ENCODE measurements at regions not wholly inside any gene's neighbourhood (a gene's known extent, or its start where the extent isn't known, plus 50 kb on each side); places are given as distances from the start of the nearest gene placed in this dataset.

DNA sequence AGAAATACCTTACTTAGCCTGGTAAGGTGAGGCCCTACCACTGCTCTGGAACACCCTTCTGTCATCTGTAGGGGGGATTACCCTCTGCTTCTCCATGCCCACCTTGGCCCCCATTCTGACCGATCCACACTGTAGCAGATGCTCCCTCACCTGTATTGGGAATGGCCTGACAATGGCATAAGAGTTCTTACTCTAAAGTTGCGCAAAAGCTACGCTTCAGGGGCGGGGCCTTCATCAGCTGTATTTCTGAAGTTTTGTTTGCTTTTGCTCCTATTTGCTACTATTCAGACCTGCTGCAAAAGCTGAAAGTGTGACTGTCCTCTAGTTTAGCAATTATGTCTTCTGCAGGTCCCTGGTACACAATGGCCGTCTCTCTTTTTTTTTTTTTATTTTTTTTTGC, 252.6 kb downstream of the TLE3 start:
- no peak overlapping the region for H2AFZ ChIP-seq (ENCODE audit: low read length)
- no peaks in the 10 kb centered on the region for H3K27me3 ChIP-seq (ENCODE audit: low read length)
- no peak overlapping the region for H3K4me2 ChIP-seq (ENCODE audit: low read depth, low read length, poor library complexity, severe bottlenecking)
- no peak overlapping the region for H3K4me3 ChIP-seq (ENCODE audit: low read length)
- no peak overlapping the region for H3K27ac ChIP-seq (ENCODE audit: low read length)
- DNase-seq = no peak
- no peak overlapping the region for H3K9ac ChIP-seq (ENCODE audit: low read length)
- no peaks in the 10 kb centered on the region for H3K36me3 ChIP-seq (ENCODE audit: insufficient read depth, low read length)
- no peaks in the 10 kb centered on the region for H3K9me2 ChIP-seq (replicated peaks; ENCODE audit: insufficient read depth, low read length)
- no peaks in the 10 kb centered on the region for H4K20me1 ChIP-seq (ENCODE audit: insufficient read depth, low read depth, low read length)
- H3K4me1 ChIP-seq (ENCODE audit: low read length) = peaks cover 6% of the 10 kb centered on the region; the same call in 1 of the 2 replicates
- no peaks in the 10 kb centered on the region for H3K79me2 ChIP-seq (ENCODE audit: low read length)
- H3K9me3 ChIP-seq (ENCODE audit: low read length) = no peaks in the 10 kb centered on the region

DNA sequence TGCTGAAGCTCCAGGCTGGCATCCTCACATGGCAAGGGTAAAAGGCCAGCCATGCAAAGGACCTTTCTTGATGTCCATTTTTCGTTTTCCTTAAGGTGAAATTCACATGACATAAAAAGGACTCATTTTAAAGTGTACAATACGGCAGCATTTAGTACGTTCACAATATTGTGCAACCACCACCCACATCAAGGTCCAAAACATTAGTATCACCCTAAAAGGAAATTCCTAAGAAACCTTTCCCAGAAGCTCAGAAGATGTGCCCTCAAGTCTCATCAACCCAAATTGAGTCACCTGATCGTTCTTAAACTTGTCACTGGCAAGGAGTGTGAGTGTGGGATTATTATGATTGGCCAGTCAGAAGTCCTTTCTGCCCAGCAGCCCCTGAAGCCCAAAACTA, 250.1 kb downstream of the TLE3 start:
- no peak for DNase-seq
- Histone ChIP-seq H3K79me2 (ENCODE audit: low read length) (no peaks in the 10 kb centered on the region), H3K4me2 (ENCODE audit: low read depth, low read length, poor library complexity, severe bottlenecking) (no peak overlapping the region), H3K9ac (ENCODE audit: low read length) (no peak overlapping the region), H2AFZ (ENCODE audit: low read length) (no peak overlapping the region), H3K36me3 (ENCODE audit: insufficient read depth, low read length) (no peaks in the 10 kb centered on the region), H3K4me3 (ENCODE audit: low read length) (no peak overlapping the region), H4K20me1 (ENCODE audit: insufficient read depth, low read depth, low read length) (no peaks in the 10 kb centered on the region), H3K9me2 (replicated peaks; ENCODE audit: insufficient read depth, low read length) (no peaks in the 10 kb centered on the region), H3K9me3 (ENCODE audit: low read length) (no peaks in the 10 kb centered on the region), H3K27me3 (ENCODE audit: low read length) (no peaks in the 10 kb centered on the region), H3K4me1 (ENCODE audit: low read length) (peaks cover 6% of the 10 kb centered on the region; the same call in 1 of the 2 replicates), H3K27ac (ENCODE audit: low read length) (no peak overlapping the region)

DNA sequence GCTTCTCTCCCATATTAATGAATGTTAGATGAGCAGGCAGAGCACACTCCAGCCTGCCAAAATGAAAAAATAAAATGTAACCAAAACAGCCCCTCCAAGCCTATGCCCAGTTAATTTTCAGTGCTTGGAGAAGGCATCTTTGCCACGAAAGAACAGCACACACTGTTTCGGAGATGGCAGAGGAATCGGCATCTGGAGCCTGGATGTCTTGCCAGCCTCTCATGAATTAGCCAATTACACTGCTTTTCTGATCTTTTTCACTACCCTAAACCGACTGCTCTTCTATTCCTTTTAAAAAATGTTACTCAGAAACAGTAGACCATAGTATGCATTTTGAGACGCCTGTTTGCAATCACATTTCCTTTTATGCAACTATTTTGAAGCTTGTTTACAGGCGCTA, 249.6 kb downstream of the TLE3 start:
- no peak for DNase-seq
- no peak overlapping the region for H3K27ac ChIP-seq (ENCODE audit: low read length)
- H3K4me1 ChIP-seq (ENCODE audit: low read length) = peaks cover 6% of the 10 kb centered on the region; the same call in 1 of the 2 replicates
- H3K36me3 ChIP-seq (ENCODE audit: insufficient read depth, low read length) = no peaks in the 10 kb centered on the region
- H2AFZ ChIP-seq (ENCODE audit: low read length) = no peak overlapping the region
- no peak overlapping the region for H3K9ac ChIP-seq (ENCODE audit: low read length)
- H4K20me1 ChIP-seq (ENCODE audit: insufficient read depth, low read depth, low read length) = no peaks in the 10 kb centered on the region
- no peak overlapping the region for H3K4me3 ChIP-seq (ENCODE audit: low read length)
- no peaks in the 10 kb centered on the region for H3K9me3 ChIP-seq (ENCODE audit: low read length)
- H3K4me2 ChIP-seq (ENCODE audit: low read depth, low read length, poor library complexity, severe bottlenecking) = no peak overlapping the region
- H3K79me2 ChIP-seq (ENCODE audit: low read length) = no peaks in the 10 kb centered on the region
- H3K9me2 ChIP-seq (replicated peaks; ENCODE audit: insufficient read depth, low read length) = no peaks in the 10 kb centered on the region
- no peaks in the 10 kb centered on the region for H3K27me3 ChIP-seq (ENCODE audit: low read length)

DNA sequence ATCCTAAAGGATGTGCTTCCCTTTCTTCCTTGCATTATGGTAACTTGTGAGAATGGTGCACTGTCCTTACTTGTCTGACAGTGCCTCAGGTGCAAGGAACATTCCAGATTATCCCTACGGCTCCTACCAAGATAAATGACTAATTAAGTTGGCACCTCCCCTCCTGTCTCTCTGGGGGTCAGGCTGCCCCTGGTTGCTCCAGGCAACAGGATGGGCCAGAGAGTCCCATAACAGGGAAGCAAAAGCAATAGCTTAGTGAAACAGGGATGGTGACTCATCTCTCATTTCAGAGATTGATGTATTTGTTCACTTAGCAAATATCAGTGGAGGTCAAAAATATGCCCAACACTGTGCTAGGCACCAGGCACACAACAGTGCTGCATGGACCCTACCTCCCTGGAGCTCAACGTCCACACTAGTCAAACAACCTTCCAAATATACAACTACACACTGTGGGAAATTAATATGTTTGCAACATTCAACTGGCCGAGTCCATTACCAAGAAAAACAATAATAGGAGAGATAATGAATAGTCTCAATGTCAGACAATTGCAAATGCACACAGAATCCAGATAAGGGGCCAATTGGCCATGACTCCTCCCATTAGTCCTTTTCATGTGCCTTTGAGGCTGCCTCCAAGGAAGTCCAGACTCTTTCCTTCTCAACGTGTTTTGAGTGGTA, 249.0 kb downstream of the TLE3 start:
- no peak overlapping the region for H3K4me2 ChIP-seq (ENCODE audit: low read depth, low read length, poor library complexity, severe bottlenecking)
- no peak overlapping the region for H3K9ac ChIP-seq (ENCODE audit: low read length)
- H3K36me3 ChIP-seq (ENCODE audit: insufficient read depth, low read length) = no peaks in the 10 kb centered on the region
- no peak for DNase-seq
- no peak overlapping the region for H3K27ac ChIP-seq (ENCODE audit: low read length)
- no peaks in the 10 kb centered on the region for H4K20me1 ChIP-seq (ENCODE audit: insufficient read depth, low read depth, low read length)
- peaks cover 3% of the 10 kb centered on the region; the same call in 1 of the 2 replicates for H3K4me1 ChIP-seq (ENCODE audit: low read length)
- H2AFZ ChIP-seq (ENCODE audit: low read length) = no peak overlapping the region
- no peaks in the 10 kb centered on the region for H3K9me3 ChIP-seq (ENCODE audit: low read length)
- no peaks in the 10 kb centered on the region for H3K79me2 ChIP-seq (ENCODE audit: low read length)
- no peaks in the 10 kb centered on the region for H3K9me2 ChIP-seq (replicated peaks; ENCODE audit: insufficient read depth, low read length)
- no peaks in the 10 kb centered on the region for H3K27me3 ChIP-seq (ENCODE audit: low read length)
- no peak overlapping the region for H3K4me3 ChIP-seq (ENCODE audit: low read length)

DNA sequence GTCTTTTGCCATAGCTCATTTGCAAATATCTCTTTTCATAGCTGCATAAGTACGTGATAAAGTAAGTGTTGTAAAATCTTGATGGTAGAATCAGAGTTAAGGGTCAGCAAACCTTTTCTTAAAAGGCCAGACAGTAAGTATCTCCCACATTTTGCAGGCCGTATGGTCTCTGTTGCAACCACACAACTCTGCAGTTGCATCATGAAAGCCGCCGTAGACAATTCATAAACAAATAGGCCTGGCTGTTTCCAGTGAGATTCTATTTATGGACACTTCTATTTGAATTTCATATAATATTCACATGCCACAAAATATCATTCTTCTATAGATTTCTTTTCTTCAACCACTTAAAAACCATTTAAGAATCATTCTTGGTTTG, 248.5 kb downstream of the TLE3 start:
- Histone ChIP-seq H3K9ac (ENCODE audit: low read length) (no peak overlapping the region), H3K9me3 (ENCODE audit: low read length) (no peaks in the 10 kb centered on the region), H3K9me2 (replicated peaks; ENCODE audit: insufficient read depth, low read length) (no peaks in the 10 kb centered on the region), H3K27me3 (ENCODE audit: low read length) (no peaks in the 10 kb centered on the region), H3K4me1 (ENCODE audit: low read length) (peaks cover 3% of the 10 kb centered on the region; the same call in 1 of the 2 replicates), H3K4me3 (ENCODE audit: low read length) (no peak overlapping the region), H3K4me2 (ENCODE audit: low read depth, low read length, poor library complexity, severe bottlenecking) (no peak overlapping the region), H3K79me2 (ENCODE audit: low read length) (no peaks in the 10 kb centered on the region), H4K20me1 (ENCODE audit: insufficient read depth, low read depth, low read length) (no peaks in the 10 kb centered on the region), H2AFZ (ENCODE audit: low read length) (no peak overlapping the region), H3K27ac (ENCODE audit: low read length) (no peak overlapping the region), H3K36me3 (ENCODE audit: insufficient read depth, low read length) (no peaks in the 10 kb centered on the region)
- no peak for DNase-seq

DNA sequence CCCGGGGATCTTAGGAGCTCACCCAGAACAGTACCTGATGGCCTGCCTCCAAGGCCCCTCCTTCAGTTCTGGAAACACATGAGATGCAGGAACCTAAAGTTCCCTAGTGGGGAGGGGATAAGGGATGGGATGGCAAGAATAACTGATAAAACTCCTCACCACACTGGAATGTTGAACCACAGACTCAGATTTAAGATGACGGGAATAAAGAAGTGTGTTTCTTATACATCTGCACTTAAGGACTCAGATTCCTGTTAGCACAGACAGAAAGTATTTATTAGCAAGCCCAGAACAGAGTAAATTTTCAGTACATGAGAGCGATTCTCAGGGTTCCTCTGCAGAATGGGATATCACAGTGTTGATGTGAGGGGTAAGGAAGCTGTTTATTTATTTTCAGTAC, 245.2 kb downstream of the TLE3 start:
- no peak overlapping the region for H3K27ac ChIP-seq (ENCODE audit: low read length)
- no peak overlapping the region for H3K4me3 ChIP-seq (ENCODE audit: low read length)
- H3K9ac ChIP-seq (ENCODE audit: low read length) = no peak overlapping the region
- no peaks in the 10 kb centered on the region for H3K9me2 ChIP-seq (replicated peaks; ENCODE audit: insufficient read depth, low read length)
- H3K4me1 ChIP-seq (ENCODE audit: low read length) = peaks cover 24% of the 10 kb centered on the region
- H3K27me3 ChIP-seq (ENCODE audit: low read length) = no peaks in the 10 kb centered on the region
- DNase-seq = no peak
- H3K79me2 ChIP-seq (ENCODE audit: low read length) = no peaks in the 10 kb centered on the region
- no peak overlapping the region for H3K4me2 ChIP-seq (ENCODE audit: low read depth, low read length, poor library complexity, severe bottlenecking)
- no peaks in the 10 kb centered on the region for H4K20me1 ChIP-seq (ENCODE audit: insufficient read depth, low read depth, low read length)
- no peaks in the 10 kb centered on the region for H3K36me3 ChIP-seq (ENCODE audit: insufficient read depth, low read length)
- no peak overlapping the region for H2AFZ ChIP-seq (ENCODE audit: low read length)
- no peaks in the 10 kb centered on the region for H3K9me3 ChIP-seq (ENCODE audit: low read length)

DNA sequence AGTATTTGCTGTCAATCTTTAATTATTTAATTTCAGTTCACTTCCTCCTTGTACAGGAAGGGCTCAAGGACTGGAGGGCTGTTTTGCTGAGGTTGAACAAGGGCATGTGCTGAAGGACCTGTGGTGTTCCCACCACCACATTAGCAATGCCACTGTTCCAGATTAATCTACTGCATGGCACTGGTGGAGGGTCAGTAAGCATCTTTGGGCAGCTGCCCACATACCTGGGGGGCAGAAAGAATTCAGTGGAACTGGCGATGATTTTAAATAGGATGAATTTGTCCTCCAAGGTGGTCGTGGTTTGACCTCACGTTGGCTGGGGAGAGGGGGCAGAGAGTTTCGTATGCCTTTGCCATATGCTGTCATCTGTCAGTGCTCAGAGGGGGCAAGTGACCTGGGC, 244.8 kb downstream of the TLE3 start:
- no peak for DNase-seq
- H3K9ac ChIP-seq (ENCODE audit: low read length) = no peak overlapping the region

DNA sequence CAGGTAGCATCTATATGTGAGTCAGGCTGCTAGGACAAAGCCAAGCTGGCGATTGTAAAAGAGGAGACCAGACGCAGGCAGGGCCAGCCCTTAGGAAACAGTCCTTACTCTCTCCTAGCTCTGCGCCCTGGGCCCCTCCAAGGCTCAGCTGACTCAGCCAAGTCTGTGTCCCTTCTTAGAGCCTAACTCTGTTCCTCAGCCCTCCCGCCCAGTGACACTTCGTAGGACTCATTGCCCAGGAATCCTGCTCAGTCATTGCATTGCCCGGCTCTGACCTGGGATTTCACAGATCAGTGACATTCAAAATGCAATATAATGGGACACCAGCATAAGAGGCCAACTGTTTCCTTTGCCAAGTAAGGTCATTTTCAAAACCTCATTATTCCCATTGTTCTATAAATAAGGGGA, 244.2 kb downstream of the TLE3 start:
- H3K27me3 ChIP-seq (ENCODE audit: low read length) = no peaks in the 10 kb centered on the region
- no peak for DNase-seq
- H3K9me2 ChIP-seq (replicated peaks; ENCODE audit: insufficient read depth, low read length) = no peaks in the 10 kb centered on the region
- no peaks in the 10 kb centered on the region for H3K9me3 ChIP-seq (ENCODE audit: low read length)
- no peaks in the 10 kb centered on the region for H4K20me1 ChIP-seq (ENCODE audit: insufficient read depth, low read depth, low read length)
- peaks cover 35% of the 10 kb centered on the region for H3K4me1 ChIP-seq (ENCODE audit: low read length)
- H3K27ac ChIP-seq (ENCODE audit: low read length) = no peak overlapping the region
- H2AFZ ChIP-seq (ENCODE audit: low read length) = no peak overlapping the region
- H3K4me3 ChIP-seq (ENCODE audit: low read length) = no peak overlapping the region
- no peaks in the 10 kb centered on the region for H3K79me2 ChIP-seq (ENCODE audit: low read length)
- H3K9ac ChIP-seq (ENCODE audit: low read length) = no peak overlapping the region
- H3K4me2 ChIP-seq (ENCODE audit: low read depth, low read length, poor library complexity, severe bottlenecking) = no peak overlapping the region
- H3K36me3 ChIP-seq (ENCODE audit: insufficient read depth, low read length) = no peaks in the 10 kb centered on the region

More for the DNA sequence above, 244.8 kb downstream of the TLE3 start:
- H3K4me3 ChIP-seq (ENCODE audit: low read length) = no peak overlapping the region
- H3K4me1 ChIP-seq (ENCODE audit: low read length) = peaks cover 28% of the 10 kb centered on the region
- H3K27me3 ChIP-seq (ENCODE audit: low read length) = no peaks in the 10 kb centered on the region
- H3K36me3 ChIP-seq (ENCODE audit: insufficient read depth, low read length) = no peaks in the 10 kb centered on the region
- H2AFZ ChIP-seq (ENCODE audit: low read length) = no peak overlapping the region
- H3K9me2 ChIP-seq (replicated peaks; ENCODE audit: insufficient read depth, low read length) = no peaks in the 10 kb centered on the region
- no peak overlapping the region for H3K27ac ChIP-seq (ENCODE audit: low read length)
- H3K9me3 ChIP-seq (ENCODE audit: low read length) = no peaks in the 10 kb centered on the region
- no peaks in the 10 kb centered on the region for H3K79me2 ChIP-seq (ENCODE audit: low read length)
- H3K4me2 ChIP-seq (ENCODE audit: low read depth, low read length, poor library complexity, severe bottlenecking) = no peak overlapping the region
- no peaks in the 10 kb centered on the region for H4K20me1 ChIP-seq (ENCODE audit: insufficient read depth, low read depth, low read length)

Data from Karpas-422 (cell line).